ENCODE measurements at regions not wholly inside any gene's neighbourhood (a gene's known extent, or its start where the extent isn't known, plus 50 kb on each side); places are given as distances from the start of the nearest gene placed in this dataset.

DNA sequence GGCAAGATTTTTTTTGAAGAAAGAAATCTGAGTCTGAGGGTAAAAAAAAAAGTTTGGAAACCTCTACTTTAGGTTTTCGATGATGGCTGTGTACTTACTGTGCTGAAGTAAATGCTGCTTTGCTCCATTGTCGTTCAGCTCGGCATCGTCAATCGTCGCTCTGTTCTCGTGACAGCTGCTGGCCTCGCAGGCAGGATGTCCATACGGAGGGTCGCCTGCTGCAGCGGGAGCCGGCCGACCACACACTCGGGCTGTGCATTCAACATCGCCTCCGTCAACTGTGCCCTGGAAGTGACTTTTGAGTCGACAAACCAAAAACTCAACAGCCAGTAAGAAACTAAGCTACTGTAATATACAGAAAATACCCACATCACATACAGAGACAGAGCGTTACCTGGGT, 53.1 kb upstream of the SMOC2 start:
- no peak for TF ChIP-seq RFX5 (IDR thresholded peaks at IDR 0.05; ENCODE audit: borderline replicate concordance, low read depth, low read length)
- no peak for TF ChIP-seq EP300 (IDR thresholded peaks at IDR 0.05; ENCODE audit: borderline replicate concordance in 1 of 2, low read depth in 2 of 2, low read length in 2 of 2)
- TF ChIP-seq, protein P1, sequence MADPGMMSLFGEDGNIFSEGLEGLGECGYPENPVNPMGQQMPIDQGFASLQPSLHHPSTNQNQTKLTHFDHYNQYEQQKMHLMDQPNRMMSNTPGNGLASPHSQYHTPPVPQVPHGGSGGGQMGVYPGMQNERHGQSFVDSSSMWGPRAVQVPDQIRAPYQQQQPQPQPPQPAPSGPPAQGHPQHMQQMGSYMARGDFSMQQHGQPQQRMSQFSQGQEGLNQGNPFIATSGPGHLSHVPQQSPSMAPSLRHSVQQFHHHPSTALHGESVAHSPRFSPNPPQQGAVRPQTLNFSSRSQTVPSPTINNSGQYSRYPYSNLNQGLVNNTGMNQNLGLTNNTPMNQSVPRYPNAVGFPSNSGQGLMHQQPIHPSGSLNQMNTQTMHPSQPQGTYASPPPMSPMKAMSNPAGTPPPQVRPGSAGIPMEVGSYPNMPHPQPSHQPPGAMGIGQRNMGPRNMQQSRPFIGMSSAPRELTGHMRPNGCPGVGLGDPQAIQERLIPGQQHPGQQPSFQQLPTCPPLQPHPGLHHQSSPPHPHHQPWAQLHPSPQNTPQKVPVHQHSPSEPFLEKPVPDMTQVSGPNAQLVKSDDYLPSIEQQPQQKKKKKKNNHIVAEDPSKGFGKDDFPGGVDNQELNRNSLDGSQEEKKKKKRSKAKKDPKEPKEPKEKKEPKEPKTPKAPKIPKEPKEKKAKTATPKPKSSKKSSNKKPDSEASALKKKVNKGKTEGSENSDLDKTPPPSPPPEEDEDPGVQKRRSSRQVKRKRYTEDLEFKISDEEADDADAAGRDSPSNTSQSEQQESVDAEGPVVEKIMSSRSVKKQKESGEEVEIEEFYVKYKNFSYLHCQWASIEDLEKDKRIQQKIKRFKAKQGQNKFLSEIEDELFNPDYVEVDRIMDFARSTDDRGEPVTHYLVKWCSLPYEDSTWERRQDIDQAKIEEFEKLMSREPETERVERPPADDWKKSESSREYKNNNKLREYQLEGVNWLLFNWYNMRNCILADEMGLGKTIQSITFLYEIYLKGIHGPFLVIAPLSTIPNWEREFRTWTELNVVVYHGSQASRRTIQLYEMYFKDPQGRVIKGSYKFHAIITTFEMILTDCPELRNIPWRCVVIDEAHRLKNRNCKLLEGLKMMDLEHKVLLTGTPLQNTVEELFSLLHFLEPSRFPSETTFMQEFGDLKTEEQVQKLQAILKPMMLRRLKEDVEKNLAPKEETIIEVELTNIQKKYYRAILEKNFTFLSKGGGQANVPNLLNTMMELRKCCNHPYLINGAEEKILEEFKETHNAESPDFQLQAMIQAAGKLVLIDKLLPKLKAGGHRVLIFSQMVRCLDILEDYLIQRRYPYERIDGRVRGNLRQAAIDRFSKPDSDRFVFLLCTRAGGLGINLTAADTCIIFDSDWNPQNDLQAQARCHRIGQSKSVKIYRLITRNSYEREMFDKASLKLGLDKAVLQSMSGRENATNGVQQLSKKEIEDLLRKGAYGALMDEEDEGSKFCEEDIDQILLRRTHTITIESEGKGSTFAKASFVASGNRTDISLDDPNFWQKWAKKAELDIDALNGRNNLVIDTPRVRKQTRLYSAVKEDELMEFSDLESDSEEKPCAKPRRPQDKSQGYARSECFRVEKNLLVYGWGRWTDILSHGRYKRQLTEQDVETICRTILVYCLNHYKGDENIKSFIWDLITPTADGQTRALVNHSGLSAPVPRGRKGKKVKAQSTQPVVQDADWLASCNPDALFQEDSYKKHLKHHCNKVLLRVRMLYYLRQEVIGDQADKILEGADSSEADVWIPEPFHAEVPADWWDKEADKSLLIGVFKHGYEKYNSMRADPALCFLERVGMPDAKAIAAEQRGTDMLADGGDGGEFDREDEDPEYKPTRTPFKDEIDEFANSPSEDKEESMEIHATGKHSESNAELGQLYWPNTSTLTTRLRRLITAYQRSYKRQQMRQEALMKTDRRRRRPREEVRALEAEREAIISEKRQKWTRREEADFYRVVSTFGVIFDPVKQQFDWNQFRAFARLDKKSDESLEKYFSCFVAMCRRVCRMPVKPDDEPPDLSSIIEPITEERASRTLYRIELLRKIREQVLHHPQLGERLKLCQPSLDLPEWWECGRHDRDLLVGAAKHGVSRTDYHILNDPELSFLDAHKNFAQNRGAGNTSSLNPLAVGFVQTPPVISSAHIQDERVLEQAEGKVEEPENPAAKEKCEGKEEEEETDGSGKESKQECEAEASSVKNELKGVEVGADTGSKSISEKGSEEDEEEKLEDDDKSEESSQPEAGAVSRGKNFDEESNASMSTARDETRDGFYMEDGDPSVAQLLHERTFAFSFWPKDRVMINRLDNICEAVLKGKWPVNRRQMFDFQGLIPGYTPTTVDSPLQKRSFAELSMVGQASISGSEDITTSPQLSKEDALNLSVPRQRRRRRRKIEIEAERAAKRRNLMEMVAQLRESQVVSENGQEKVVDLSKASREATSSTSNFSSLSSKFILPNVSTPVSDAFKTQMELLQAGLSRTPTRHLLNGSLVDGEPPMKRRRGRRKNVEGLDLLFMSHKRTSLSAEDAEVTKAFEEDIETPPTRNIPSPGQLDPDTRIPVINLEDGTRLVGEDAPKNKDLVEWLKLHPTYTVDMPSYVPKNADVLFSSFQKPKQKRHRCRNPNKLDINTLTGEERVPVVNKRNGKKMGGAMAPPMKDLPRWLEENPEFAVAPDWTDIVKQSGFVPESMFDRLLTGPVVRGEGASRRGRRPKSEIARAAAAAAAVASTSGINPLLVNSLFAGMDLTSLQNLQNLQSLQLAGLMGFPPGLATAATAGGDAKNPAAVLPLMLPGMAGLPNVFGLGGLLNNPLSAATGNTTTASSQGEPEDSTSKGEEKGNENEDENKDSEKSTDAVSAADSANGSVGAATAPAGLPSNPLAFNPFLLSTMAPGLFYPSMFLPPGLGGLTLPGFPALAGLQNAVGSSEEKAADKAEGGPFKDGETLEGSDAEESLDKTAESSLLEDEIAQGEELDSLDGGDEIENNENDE (IDR thresholded peaks at IDR 0.05; ENCODE audit: insufficient replicate concordance, low read length), result no peak
- TF ChIP-seq GTF2F1 (IDR thresholded peaks at IDR 0.05; ENCODE audit: borderline replicate concordance, low read depth, low read length), result no peak
- no peak for TF ChIP-seq CEBPB (IDR thresholded peaks at IDR 0.05; ENCODE audit: low read depth, low read length)
- TF ChIP-seq, protein P2, sequence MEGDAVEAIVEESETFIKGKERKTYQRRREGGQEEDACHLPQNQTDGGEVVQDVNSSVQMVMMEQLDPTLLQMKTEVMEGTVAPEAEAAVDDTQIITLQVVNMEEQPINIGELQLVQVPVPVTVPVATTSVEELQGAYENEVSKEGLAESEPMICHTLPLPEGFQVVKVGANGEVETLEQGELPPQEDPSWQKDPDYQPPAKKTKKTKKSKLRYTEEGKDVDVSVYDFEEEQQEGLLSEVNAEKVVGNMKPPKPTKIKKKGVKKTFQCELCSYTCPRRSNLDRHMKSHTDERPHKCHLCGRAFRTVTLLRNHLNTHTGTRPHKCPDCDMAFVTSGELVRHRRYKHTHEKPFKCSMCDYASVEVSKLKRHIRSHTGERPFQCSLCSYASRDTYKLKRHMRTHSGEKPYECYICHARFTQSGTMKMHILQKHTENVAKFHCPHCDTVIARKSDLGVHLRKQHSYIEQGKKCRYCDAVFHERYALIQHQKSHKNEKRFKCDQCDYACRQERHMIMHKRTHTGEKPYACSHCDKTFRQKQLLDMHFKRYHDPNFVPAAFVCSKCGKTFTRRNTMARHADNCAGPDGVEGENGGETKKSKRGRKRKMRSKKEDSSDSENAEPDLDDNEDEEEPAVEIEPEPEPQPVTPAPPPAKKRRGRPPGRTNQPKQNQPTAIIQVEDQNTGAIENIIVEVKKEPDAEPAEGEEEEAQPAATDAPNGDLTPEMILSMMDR (IDR thresholded peaks at IDR 0.05; ENCODE audit: control extremely low read depth in 1 of 3, insufficient read depth in 1 of 3, low read depth in 1 of 3, low read length in 3 of 3), result no peak
- TF ChIP-seq, protein P3, sequence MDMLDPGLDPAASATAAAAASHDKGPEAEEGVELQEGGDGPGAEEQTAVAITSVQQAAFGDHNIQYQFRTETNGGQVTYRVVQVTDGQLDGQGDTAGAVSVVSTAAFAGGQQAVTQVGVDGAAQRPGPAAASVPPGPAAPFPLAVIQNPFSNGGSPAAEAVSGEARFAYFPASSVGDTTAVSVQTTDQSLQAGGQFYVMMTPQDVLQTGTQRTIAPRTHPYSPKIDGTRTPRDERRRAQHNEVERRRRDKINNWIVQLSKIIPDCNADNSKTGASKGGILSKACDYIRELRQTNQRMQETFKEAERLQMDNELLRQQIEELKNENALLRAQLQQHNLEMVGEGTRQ (IDR thresholded peaks at IDR 0.05; ENCODE audit: low read length), result no peak
- TF ChIP-seq CHD2 (IDR thresholded peaks at IDR 0.05; ENCODE audit: low read length), result no peak
- TF ChIP-seq POLR2A (IDR thresholded peaks at IDR 0.05; ENCODE audit: control extremely low read depth in 1 of 2, low read depth in 2 of 2, low read length in 2 of 2), result no peak
